ENCODE measurements at regions not wholly inside any gene's neighbourhood (a gene's known extent, or its start where the extent isn't known, plus 50 kb on each side); places are given as distances from the start of the nearest gene placed in this dataset.
"Not testable (repeated sequence)": the region's sequence is repeated elsewhere in the genome, so short reads cannot be mapped to it uniquely, and the experiment has no call there.

GRCh38 chr3:6281662-6282061 lies 579.3 kb upstream of the GRM7 start:
- no peak for DNase-seq (ENCODE audit: low spot score)

GRCh38 chr3:6282918-6283317 lies 578.0 kb upstream of the GRM7 start:
- no peak for DNase-seq (ENCODE audit: low spot score)

DNA sequence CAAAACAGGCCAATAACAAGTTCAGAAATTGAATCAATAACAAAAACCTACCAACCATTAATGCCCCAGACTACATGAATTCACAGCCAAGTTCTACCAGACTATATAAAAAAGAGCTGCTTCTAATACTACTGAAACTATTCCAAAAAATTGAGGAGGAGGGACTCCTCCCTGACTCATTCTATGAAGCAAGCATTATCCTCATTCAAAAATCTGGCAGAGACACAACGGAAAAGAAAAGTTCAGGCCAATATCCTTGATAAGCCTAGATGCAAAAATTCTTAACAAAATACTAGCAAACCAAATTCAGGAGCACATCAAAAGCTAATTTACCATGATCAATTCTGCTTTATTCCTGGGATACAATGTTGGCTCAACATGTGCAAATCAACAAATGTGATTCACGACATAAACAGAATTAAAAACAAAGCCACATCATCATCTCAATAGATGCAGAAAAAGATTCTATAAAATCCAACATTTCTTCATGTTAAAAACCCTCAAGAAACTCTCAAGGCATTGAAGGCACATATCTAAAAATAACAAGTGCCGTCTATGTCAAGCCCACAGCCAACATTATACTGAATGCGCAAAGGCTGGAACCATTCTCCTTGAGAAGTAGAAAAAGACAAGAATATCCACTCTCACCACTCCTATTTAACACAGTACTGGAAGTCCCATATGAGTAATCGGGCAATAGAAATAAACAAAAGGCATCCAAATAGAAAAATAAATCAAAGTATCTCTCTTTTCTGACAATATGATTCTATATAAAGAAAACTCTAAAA lies 573.6 kb upstream of the GRM7 start:
- no peak for DNase-seq (ENCODE audit: low spot score)

GRCh38 chr3:6301626-6302025 lies 559.3 kb upstream of the GRM7 start:
- DNase-seq (ENCODE audit: low spot score) = no peak

- DNase-seq (ENCODE audit: low spot score) = no peak
Measured at GRCh38 chr3:6315906-6316305, 545.0 kb upstream of the GRM7 start.

GRCh38 chr3:6321999-6322398 lies 538.9 kb upstream of the GRM7 start:
- DNase-seq (ENCODE audit: low spot score) = no peak

GRCh38 chr3:6326771-6327170 lies 534.1 kb upstream of the GRM7 start:
- DNase-seq (ENCODE audit: low spot score) = no peak

- DNase-seq (ENCODE audit: low spot score) = not testable (repeated sequence)
Measured at GRCh38 chr3:6340980-6341325, 520.0 kb upstream of the GRM7 start.

DNA sequence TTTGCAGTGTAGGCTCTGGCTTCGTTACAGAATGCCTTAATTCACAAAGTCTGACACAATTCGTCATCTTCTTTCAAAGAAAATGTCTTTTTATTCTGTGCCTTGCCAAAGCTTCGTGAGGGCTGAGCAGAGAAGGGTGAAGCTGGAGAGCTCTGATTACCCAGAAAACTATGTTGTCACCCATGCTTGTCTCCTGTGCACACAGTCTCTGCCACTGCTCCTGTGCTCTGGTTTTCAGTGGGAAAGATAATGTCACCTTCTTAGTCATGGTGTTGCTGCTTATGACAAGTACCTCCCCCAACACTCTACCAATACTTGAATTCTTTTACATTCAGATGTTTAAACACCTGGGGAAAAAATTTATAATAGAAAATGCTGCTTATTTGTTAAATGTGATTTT lies 509.2 kb upstream of the GRM7 start:
- no peak for DNase-seq (ENCODE audit: low spot score)

GRCh38 chr3:6354653-6355052 lies 506.3 kb upstream of the GRM7 start:
- DNase-seq (ENCODE audit: low spot score) = no peak

- DNase-seq (ENCODE audit: low spot score) = no peak
Measured at GRCh38 chr3:6362406-6362805, 498.5 kb upstream of the GRM7 start.

DNA sequence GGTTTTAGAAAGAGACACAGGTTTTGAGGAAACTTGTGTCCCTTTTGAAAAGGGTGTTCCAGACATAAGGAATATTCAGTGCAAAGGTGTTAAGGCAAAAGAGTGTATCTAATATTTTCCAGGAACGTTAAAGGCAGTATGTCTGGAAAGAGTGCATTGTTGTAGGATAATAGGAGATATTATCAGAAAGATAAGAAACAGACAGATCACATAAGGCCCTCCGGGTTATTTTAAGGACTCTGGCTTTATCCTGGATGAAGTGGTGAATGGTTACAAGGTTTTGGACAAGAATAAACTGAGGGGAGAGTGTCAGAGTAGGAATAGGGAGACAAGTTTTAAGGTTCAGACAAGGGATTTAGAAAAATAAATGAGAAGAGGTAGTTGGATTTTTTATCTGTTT lies 493.7 kb upstream of the GRM7 start:
- no peak for DNase-seq (ENCODE audit: low spot score)

DNA sequence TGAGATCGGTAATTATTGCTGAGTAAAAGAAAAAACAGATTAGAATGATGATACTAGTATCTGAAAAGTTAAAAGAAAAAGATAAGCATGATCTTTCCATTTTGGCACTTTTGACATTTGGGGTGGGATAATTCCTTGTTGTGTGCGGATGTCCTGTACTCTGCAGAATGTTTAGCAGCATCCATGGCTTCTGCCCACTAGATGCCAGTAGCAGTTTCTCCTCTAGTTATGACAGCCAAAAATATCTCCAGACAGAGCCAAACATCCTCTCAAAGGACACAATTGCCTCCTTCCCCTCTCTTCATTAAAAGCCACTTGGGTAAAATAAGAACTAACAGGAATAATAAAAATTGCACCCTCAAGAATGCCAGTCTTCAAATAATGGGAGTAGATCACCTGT lies 468.8 kb upstream of the GRM7 start:
- DNase-seq (ENCODE audit: low spot score) = no peak

- DNase-seq (ENCODE audit: low spot score) = no peak
Measured at GRCh38 chr3:6394944-6395343, 466.0 kb upstream of the GRM7 start.

- no peak for DNase-seq (ENCODE audit: low spot score)
Measured at GRCh38 chr3:6396631-6397030, 464.3 kb upstream of the GRM7 start.

DNA sequence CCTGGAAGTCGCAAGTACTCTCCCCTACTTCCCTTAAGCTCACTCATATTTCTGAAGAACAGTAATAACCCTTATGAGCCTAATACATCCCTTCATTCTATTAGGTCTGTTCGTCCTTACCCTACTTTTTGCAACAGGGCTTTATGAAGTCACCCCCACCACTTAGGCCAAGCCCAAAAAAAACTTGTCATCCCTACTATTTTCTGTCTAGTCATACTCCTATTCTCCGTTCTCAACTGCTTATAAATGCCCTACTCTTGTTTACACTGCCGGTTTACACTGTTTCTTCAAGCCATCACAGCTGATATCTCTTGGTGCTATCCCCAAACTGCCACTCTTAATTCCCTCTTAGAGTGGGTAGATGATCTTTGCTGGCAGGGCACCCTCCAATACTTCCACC lies 458.2 kb upstream of the GRM7 start:
- DNase-seq (ENCODE audit: low spot score) = not testable (repeated sequence)

DNA sequence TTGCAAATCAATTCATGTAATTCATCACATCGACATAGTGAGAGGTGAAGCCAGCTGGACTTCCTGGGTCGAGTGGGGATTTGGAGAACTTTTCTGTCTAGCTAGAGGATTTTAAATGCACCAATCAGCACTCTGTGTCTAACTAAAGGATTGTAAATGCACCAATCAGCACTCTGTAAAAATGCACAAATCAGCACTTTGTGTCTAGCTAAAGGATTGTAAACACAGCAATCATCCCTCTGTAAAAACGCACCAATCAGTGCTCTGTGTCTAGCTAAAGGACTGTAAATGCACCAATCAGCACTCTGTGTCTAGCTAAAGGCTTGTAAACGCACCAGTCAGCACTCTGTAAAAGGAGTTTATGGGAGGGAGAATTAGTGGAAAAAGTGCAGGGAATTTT lies 454.0 kb upstream of the GRM7 start:
- DNase-seq (ENCODE audit: low spot score) = not testable (repeated sequence)

GRCh38 chr3:6416049-6416661 lies 444.8 kb upstream of the GRM7 start:
- DNase-seq (ENCODE audit: low spot score) = no peak

DNA sequence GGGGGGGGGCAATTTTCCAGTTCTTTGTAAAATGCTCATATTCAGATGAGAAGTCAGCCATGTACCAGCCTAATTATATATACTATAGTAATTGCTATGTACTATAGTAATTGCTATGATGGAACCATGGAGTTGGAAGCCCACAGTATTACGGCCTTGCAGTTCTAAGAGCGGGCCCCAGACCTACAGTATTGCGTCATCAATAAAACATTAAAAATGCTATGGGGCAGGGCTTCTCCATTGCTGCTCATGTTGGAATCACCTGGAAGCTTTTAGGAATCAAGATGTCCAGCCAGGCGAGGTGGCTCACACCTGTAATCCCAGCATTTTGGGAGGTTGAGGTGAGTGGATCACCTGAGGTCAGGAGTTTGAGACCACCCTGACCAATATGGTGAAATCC lies 443.7 kb upstream of the GRM7 start:
- DNase-seq (ENCODE audit: low spot score) = no peak

DNA sequence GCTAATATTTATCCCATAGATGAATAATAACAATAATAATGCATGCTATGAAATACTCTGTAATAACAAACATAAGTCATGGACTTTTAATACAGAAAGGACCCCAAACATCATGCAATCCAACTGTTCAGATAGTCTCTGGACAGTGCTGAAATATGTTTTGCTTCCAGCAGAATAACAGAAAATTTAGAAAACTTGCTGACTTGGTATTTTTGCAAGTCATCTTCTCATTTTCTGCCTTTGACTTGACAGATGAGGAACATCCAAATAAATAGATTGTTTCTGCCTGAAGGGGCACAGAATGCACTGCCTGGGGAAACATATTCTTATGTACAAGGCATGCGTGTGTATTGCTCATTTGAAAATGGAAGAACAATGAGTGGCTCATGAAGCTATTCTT lies 442.4 kb upstream of the GRM7 start:
- no peak for DNase-seq (ENCODE audit: low spot score)

- DNase-seq (ENCODE audit: low spot score) = no peak
Measured at GRCh38 chr3:6421666-6422445, 439.1 kb upstream of the GRM7 start.

- no peak for DNase-seq (ENCODE audit: low spot score)
Measured at GRCh38 chr3:6425289-6425820, 435.6 kb upstream of the GRM7 start.

DNA sequence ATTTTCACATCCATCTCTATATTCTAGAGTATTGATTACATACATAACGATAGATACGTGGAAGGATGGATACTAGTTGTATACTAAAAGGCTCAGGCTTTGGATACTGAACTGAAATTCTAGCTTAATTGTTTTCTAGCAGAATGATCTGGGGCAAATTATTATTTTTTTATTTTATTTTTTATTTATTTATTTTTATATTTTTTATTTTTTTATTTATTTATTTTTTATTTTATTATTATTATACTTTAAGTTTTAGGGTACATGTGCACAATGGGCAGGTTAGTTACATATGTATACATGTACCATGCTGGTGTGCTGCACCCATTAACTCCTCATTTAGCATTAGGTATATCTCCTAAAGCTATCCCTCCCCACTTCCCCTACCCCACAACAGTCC lies 432.6 kb upstream of the GRM7 start:
- DNase-seq (ENCODE audit: low spot score) = not testable (repeated sequence)
